ENCODE measurements at regions not wholly inside any gene's neighbourhood (a gene's known extent, or its start where the extent isn't known, plus 50 kb on each side); places are given as distances from the start of the nearest gene placed in this dataset.
A peak's percentile ranks its signal among the peaks of the same experiment; 100 is the strongest.

- DNase-seq: peak; percentile 98
Measured at GRCh38 chr9:6703898-6704639, 53.7 kb upstream of the KDM4C start.

DNA sequence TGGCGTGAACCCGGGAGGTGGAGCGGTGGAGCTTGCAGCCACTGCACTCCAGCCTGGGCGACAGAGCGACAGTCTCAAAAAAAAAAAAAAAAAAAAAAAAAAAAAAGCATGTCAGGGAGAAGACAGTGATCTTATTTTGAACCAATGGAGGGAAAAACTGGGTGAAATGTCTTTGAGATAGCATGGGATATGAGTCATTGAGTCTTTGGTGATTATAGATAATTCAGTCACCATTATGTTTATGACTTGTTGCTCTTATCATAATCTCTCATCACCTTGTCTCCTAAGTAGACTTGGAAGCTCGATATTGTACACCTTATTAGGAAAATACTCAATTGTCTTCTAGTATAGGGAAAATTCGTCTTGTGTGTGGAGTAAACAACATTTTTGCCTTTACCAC, 55.1 kb upstream of the KDM4C start:
- no peak for DNase-seq

GRCh38 chr9:6696178-6696577, 50.6 kb upstream of the GLDC start:
- no peak for DNase-seq

- DNase-seq: no peak
Measured at GRCh38 chr9:6695121-6695814, 49.7 kb upstream of the GLDC start.
